ENCODE measurements at regions not wholly inside any gene's neighbourhood (a gene's known extent, or its start where the extent isn't known, plus 50 kb on each side); places are given as distances from the start of the nearest gene placed in this dataset.

GRCh38 chr13:86355301-86355700 lies 556.1 kb upstream of the SLITRK6 start:
- TF ChIP-seq, protein P1, sequence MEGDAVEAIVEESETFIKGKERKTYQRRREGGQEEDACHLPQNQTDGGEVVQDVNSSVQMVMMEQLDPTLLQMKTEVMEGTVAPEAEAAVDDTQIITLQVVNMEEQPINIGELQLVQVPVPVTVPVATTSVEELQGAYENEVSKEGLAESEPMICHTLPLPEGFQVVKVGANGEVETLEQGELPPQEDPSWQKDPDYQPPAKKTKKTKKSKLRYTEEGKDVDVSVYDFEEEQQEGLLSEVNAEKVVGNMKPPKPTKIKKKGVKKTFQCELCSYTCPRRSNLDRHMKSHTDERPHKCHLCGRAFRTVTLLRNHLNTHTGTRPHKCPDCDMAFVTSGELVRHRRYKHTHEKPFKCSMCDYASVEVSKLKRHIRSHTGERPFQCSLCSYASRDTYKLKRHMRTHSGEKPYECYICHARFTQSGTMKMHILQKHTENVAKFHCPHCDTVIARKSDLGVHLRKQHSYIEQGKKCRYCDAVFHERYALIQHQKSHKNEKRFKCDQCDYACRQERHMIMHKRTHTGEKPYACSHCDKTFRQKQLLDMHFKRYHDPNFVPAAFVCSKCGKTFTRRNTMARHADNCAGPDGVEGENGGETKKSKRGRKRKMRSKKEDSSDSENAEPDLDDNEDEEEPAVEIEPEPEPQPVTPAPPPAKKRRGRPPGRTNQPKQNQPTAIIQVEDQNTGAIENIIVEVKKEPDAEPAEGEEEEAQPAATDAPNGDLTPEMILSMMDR (conservative IDR thresholded peaks at IDR 0.05; ENCODE audit: low read length), result no peak
- TF ChIP-seq EZH2phosphoT487 (IDR thresholded peaks at IDR 0.05; ENCODE audit: borderline replicate concordance, low read depth, low read length), result no peak
